ENCODE measurements at regions not wholly inside any gene's neighbourhood (a gene's known extent, or its start where the extent isn't known, plus 50 kb on each side); places are given as distances from the start of the nearest gene placed in this dataset.
A peak's percentile ranks its signal among the peaks of the same experiment; 100 is the strongest.

GRCh38 chrX:68897118-68897945, 68.5 kb downstream of the EFNB1 start:
- POLR2A ChIA-PET = no interaction called here
- Histone ChIP-seq H3K27ac (ENCODE audit: extremely low read depth, low read depth, low read length) (no peak overlapping the region), H3K9me3 (ENCODE audit: control insufficient read depth, insufficient read depth, low read depth, low read length) (no peaks in the 10 kb centered on the region), H3K36me3 (ENCODE audit: control insufficient read depth in 2 of 2, insufficient read depth in 1 of 2, low read length in 2 of 2) (no peaks in the 10 kb centered on the region), H3K4me3 (ENCODE audit: low read depth, low read length) (no peak overlapping the region), H3K4me1 (ENCODE audit: control insufficient read depth, insufficient read depth, low read length) (no peaks in the 10 kb centered on the region)
- TF ChIP-seq ZIC2 (tag by site-specific recombination; IDR thresholded peaks at IDR 0.05) (0 out of 2 replicates have a peak, but pooled peaks have one; percentile 11), GLIS1 (tag by site-specific recombination; IDR thresholded peaks at IDR 0.05) (peak; percentile 77), EGR2 (tag by site-specific recombination; IDR thresholded peaks at IDR 0.05; ENCODE audit: low read depth) (no peak)
- CTCF ChIA-PET = interaction anchor here (1.1 to 1.3 kb wide), 2 partner anchors 69 to 75 kb away, joined by 3 to 6 read pairs; no protein-coding TSS in a partner anchor

- Histone ChIP-seq H3K4me3 (ENCODE audit: low read depth, low read length) (no peak overlapping the region), H3K9me3 (ENCODE audit: control insufficient read depth, insufficient read depth, low read depth, low read length) (no peaks in the 10 kb centered on the region), H3K36me3 (ENCODE audit: control insufficient read depth in 2 of 2, insufficient read depth in 1 of 2, low read length in 2 of 2) (no peaks in the 10 kb centered on the region), H3K27ac (ENCODE audit: extremely low read depth, low read depth, low read length) (no peak overlapping the region), H3K4me1 (ENCODE audit: control insufficient read depth, insufficient read depth, low read length) (no peaks in the 10 kb centered on the region)
- CTCF ChIA-PET = no interaction called here
- TF ChIP-seq ZNF398 (tag by site-specific recombination; IDR thresholded peaks at IDR 0.05) (no peak), ZBTB11 (tag by site-specific recombination; conservative IDR thresholded peaks at IDR 0.05; ENCODE audit: low read depth) (no peak), ZNF433 (tag by site-specific recombination; IDR thresholded peaks at IDR 0.05; ENCODE audit: low read depth) (no peak), ZNF610 (tag by site-specific recombination; IDR thresholded peaks at IDR 0.05; ENCODE audit: borderline replicate concordance) (no peak), GLIS2 (tag by site-specific recombination; IDR thresholded peaks at IDR 0.05) (no peak), KLF16 (tag by site-specific recombination; IDR thresholded peaks at IDR 0.05) (no peak), ZNF501 (tag by site-specific recombination; IDR thresholded peaks at IDR 0.05) (no peak), HOXA7 (CRISPR knock-in tag; IDR thresholded peaks at IDR 0.05; ENCODE audit: borderline replicate concordance) (no peak), OSR2 (tag by site-specific recombination; IDR thresholded peaks at IDR 0.05) (no peak), ZNF639 (tag by site-specific recombination; IDR thresholded peaks at IDR 0.05) (no peak), PRDM1 (tag by site-specific recombination; IDR thresholded peaks at IDR 0.05) (no peak), KLF17 (tag by site-specific recombination; IDR thresholded peaks at IDR 0.05) (no peak)
- POLR2A ChIA-PET = no interaction called here
Observed at GRCh38 chrX:68896581-68896980, 67.8 kb downstream of the EFNB1 start.

Data from HEK293 (cell line).